OCI-LY3 (cell line): ENCODE measurements at regions not wholly inside any gene's neighbourhood (a gene's known extent, or its start where the extent isn't known, plus 50 kb on each side); places are given as distances from the start of the nearest gene placed in this dataset.

Experiments used
- H2AFZ ChIP-seq: fragments of 200-600, 300-600 bp; shearing (Covaris generic); 2 replicates; pipeline ENCODE4 v1.6.0; 2014; ENCODE audit warnings: antibody characterized with exemption, low read depth, low read length
- H3K27ac ChIP-seq: fragments of 200-600, 300-600 bp; sonication (generic); 2 replicates; pipeline ENCODE4 v1.5.1; 2014; ENCODE audit warnings: mild to moderate bottlenecking, low read length, moderate library complexity, mixed read lengths
- H3K27me3 ChIP-seq: fragments of 200-600, 300-600 bp; sonication (generic); 2 replicates; pipeline ENCODE4 v1.6.1; 2014; ENCODE audit warnings: low read depth, low read length, mixed read lengths
- H3K36me3 ChIP-seq: fragments of 200-600, 300-600 bp; sonication (generic); replicated peaks from 2 replicates; pipeline ENCODE3; 2014; ENCODE audit warnings: low read depth, low read length, mixed read lengths
- H3K4me1 ChIP-seq: fragments of 300-600, 200-600 bp; sonication (generic); 2 replicates; pipeline ENCODE4 v1.6.1; 2014; ENCODE audit warnings: low read length, mixed read lengths
- H3K4me2 ChIP-seq: fragments of 200-600, 300-600 bp; sonication (generic); 2 replicates; pipeline ENCODE4 v1.6.1; 2014; ENCODE audit warnings: low read length, mixed read lengths
- H3K4me3 ChIP-seq: fragments of 300-600, 200-600 bp; sonication (generic); 2 replicates; pipeline ENCODE4 v1.5.1; 2014; ENCODE audit warnings: antibody characterized with exemption, mild to moderate bottlenecking, low read length, moderate library complexity
- H3K79me2 ChIP-seq: fragments of 300-600, 200-600 bp; shearing (Covaris generic); 2 replicates; pipeline ENCODE4 v1.6.1; 2014; ENCODE audit warnings: mild to moderate bottlenecking, low read length, mixed read lengths
- H3K9ac ChIP-seq: fragments of 300-600, 200-600 bp; shearing (Covaris generic); 2 replicates; pipeline ENCODE4 v1.6.0; 2014; ENCODE audit warnings: mild to moderate bottlenecking, low read length, moderate library complexity
- H3K9me3 ChIP-seq: fragments of 200-600, 300-600 bp; shearing (Covaris generic); 2 replicates; pipeline ENCODE4 v1.6.1; 2014; ENCODE audit warnings: low read length, mixed read lengths; ENCODE audit not compliant: insufficient read depth
- H4K20me1 ChIP-seq: fragments of 200-600, 300-600 bp; sonication (generic); 2 replicates; pipeline ENCODE4 v1.6.1; 2016; ENCODE audit warnings: low read length, mixed read lengths; ENCODE audit not compliant: insufficient read depth
- CTCF ChIP-seq: fragments of 200-600, 300-600 bp; sonication (generic); IDR thresholded peaks from 2 replicates; pipeline ENCODE4 v1.5.1; 2014; ENCODE audit warnings: antibody characterized with exemption, low read length, low read depth
- EZH2phosphoT487 ChIP-seq: fragments of 200-600 bp; shearing (Covaris generic); IDR thresholded peaks from 2 replicates; pipeline ENCODE4 v1.6.1; 2018; ENCODE audit warnings: antibody characterized with exemption, mixed run types, low read depth

- Histone ChIP-seq H3K27me3 (no peaks in the 10 kb centered on the region), H3K4me1 (no peaks in the 10 kb centered on the region), H3K4me2 (no peak overlapping the region), H3K27ac (no peak overlapping the region), H3K4me3 (no peak overlapping the region), H3K79me2 (no peaks in the 10 kb centered on the region), H3K9ac (no peak overlapping the region), H4K20me1 (no peaks in the 10 kb centered on the region), H3K9me3 (no peaks in the 10 kb centered on the region), H3K36me3 (no peaks in the 10 kb centered on the region), H2AFZ (no peak overlapping the region)
- TF ChIP-seq EZH2phosphoT487 (no peak), CTCF (no peak)
Measured at GRCh38 chr5:57834829-57835608, 352.4 kb upstream of the ACTBL2 start.

- no peak overlapping the region for H3K4me3 ChIP-seq
- H3K4me2 ChIP-seq, result no peak overlapping the region
- no peak overlapping the region for H3K9ac ChIP-seq
- H3K4me1 ChIP-seq, result no peaks in the 10 kb centered on the region
- no peaks in the 10 kb centered on the region for H4K20me1 ChIP-seq
- H3K36me3 ChIP-seq, result no peaks in the 10 kb centered on the region
- H3K27me3 ChIP-seq, result no peaks in the 10 kb centered on the region
- TF ChIP-seq EZH2phosphoT487 (no peak), CTCF (no peak)
- H3K9me3 ChIP-seq, result no peaks in the 10 kb centered on the region
- no peaks in the 10 kb centered on the region for H3K79me2 ChIP-seq
- no peak overlapping the region for H3K27ac ChIP-seq
- H2AFZ ChIP-seq, result no peak overlapping the region
Measured at GRCh38 chr5:57833489-57833888, 350.9 kb upstream of the ACTBL2 start.

GRCh38 chr5:57832875-57833274 lies 350.3 kb upstream of the ACTBL2 start:
- H2AFZ ChIP-seq, result no peak overlapping the region
- no peaks in the 10 kb centered on the region for H3K36me3 ChIP-seq
- no peaks in the 10 kb centered on the region for H3K79me2 ChIP-seq
- H3K4me3 ChIP-seq, result no peak overlapping the region
- no peaks in the 10 kb centered on the region for H3K27me3 ChIP-seq
- TF ChIP-seq CTCF (no peak), EZH2phosphoT487 (no peak)
- H3K4me1 ChIP-seq, result no peaks in the 10 kb centered on the region
- H3K9me3 ChIP-seq, result no peaks in the 10 kb centered on the region
- no peak overlapping the region for H3K9ac ChIP-seq
- no peak overlapping the region for H3K4me2 ChIP-seq
- no peak overlapping the region for H3K27ac ChIP-seq
- H4K20me1 ChIP-seq, result no peaks in the 10 kb centered on the region

- Histone ChIP-seq H3K9ac (no peak overlapping the region), H3K4me1 (no peaks in the 10 kb centered on the region), H3K36me3 (no peaks in the 10 kb centered on the region), H2AFZ (no peak overlapping the region), H3K27ac (no peak overlapping the region), H3K27me3 (no peaks in the 10 kb centered on the region), H3K4me2 (no peak overlapping the region), H3K79me2 (no peaks in the 10 kb centered on the region), H3K9me3 (no peaks in the 10 kb centered on the region), H3K4me3 (no peak overlapping the region), H4K20me1 (no peaks in the 10 kb centered on the region)
- no peak for TF ChIP-seq EZH2phosphoT487
- no peak for TF ChIP-seq CTCF
Measured at GRCh38 chr5:57831932-57832331, 349.3 kb upstream of the ACTBL2 start.
